ENCODE measurements at regions not wholly inside any gene's neighbourhood (a gene's known extent, or its start where the extent isn't known, plus 50 kb on each side); places are given as distances from the start of the nearest gene placed in this dataset.

DNA sequence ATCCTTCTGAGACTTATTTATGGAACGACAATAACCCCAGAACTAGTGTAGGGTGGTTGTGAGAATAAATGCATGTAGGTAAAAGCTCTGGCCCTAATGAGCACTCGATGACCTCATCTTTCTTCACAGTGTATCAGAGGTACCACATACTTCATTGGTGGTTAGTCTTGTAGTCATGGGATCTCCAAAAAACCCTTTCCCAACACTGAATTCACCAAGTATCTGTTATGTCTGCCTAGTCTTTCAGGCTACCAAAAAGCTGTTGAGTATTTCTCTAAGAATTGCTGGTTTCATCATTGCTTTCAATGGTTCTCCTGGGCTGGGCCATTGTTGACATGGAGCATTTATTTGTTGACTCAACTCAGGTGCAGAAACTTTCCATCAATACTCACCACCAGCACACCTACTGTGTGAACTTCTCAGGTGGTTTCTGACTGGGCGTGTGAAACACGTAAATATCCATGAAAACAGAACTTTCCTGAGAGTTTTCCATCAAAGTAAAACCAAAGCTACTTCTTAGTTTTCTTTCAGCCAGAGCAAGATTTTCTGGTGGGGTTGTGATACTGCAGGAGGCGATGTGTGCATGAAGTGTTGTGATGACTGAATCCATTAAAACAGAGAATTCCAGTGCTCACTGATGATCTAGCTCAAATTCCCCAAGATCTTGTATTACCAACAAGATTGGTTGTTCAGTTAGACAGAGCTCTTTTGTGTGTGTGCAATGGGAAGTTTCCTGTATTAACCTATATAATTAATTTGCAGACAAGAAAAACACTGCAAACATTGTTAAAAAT is 51.4 kb upstream of the SLC35B4 start:
- Histone ChIP-seq H2AFZ (ENCODE audit: low read length) (no peak overlapping the region), H3K4me1 (ENCODE audit: low read length) (no peaks in the 10 kb centered on the region), H3K27ac (ENCODE audit: low read length) (no peak overlapping the region), H4K20me1 (ENCODE audit: insufficient read depth, low read length) (no peaks in the 10 kb centered on the region), H3K9me2 (replicated peaks; ENCODE audit: insufficient read depth, low read length) (no peaks in the 10 kb centered on the region), H3K79me2 (ENCODE audit: low read length) (no peaks in the 10 kb centered on the region), H3K9ac (ENCODE audit: low read length) (no peak overlapping the region), H3F3A (ENCODE audit: insufficient read depth, low read length) (no peaks in the 10 kb centered on the region), H3K9me3 (replicated peaks; ENCODE audit: insufficient read depth, low read length) (no peaks in the 10 kb centered on the region), H3K36me3 (replicated peaks; ENCODE audit: insufficient read depth, low read length) (no peaks in the 10 kb centered on the region), H3K4me2 (ENCODE audit: low read depth, low read length) (no peak overlapping the region), H3K27me3 (replicated peaks; ENCODE audit: insufficient read depth, low read length) (no peaks in the 10 kb centered on the region), H3K4me3 (ENCODE audit: low read length) (no peak overlapping the region)
- TF ChIP-seq, protein P1, sequence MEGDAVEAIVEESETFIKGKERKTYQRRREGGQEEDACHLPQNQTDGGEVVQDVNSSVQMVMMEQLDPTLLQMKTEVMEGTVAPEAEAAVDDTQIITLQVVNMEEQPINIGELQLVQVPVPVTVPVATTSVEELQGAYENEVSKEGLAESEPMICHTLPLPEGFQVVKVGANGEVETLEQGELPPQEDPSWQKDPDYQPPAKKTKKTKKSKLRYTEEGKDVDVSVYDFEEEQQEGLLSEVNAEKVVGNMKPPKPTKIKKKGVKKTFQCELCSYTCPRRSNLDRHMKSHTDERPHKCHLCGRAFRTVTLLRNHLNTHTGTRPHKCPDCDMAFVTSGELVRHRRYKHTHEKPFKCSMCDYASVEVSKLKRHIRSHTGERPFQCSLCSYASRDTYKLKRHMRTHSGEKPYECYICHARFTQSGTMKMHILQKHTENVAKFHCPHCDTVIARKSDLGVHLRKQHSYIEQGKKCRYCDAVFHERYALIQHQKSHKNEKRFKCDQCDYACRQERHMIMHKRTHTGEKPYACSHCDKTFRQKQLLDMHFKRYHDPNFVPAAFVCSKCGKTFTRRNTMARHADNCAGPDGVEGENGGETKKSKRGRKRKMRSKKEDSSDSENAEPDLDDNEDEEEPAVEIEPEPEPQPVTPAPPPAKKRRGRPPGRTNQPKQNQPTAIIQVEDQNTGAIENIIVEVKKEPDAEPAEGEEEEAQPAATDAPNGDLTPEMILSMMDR (IDR thresholded peaks at IDR 0.05; ENCODE audit: low read length), result no peak
- DNase-seq, result no peak
